ENCODE measurements at regions not wholly inside any gene's neighbourhood (a gene's known extent, or its start where the extent isn't known, plus 50 kb on each side); places are given as distances from the start of the nearest gene placed in this dataset.
"Not testable (repeated sequence)": the region's sequence is repeated elsewhere in the genome, so short reads cannot be mapped to it uniquely, and the experiment has no call there.

- POLR2A ChIA-PET (ENCODE audit: unreplicated experiment): no interaction called here
- CTCF ChIA-PET: no interaction called here
- ATAC-seq (no peak), DNase-seq (no peak)
- Histone ChIP-seq H3K27me3 (ENCODE audit: low read length) (no peaks in the 10 kb centered on the region), H4K20me1 (ENCODE audit: low read length) (no peaks in the 10 kb centered on the region), H3K27ac (ENCODE audit: low read length) (no peak overlapping the region), H3K79me2 (ENCODE audit: low read length) (no peaks in the 10 kb centered on the region), H3K9ac (ENCODE audit: low read length) (no peak overlapping the region), H3K4me2 (ENCODE audit: low read length) (no peak overlapping the region), H3K4me3 (ENCODE audit: low read length) (no peak overlapping the region), H3F3A (ENCODE audit: low read length, unreplicated experiment) (no peaks in the 10 kb centered on the region), H3K9me3 (ENCODE audit: low read length) (no peaks in the 10 kb centered on the region), H3K9me2 (replicated peaks; ENCODE audit: low read length) (no peaks in the 10 kb centered on the region; the same call in 1 of the 2 replicates), H3K36me3 (ENCODE audit: low read depth, low read length) (no peaks in the 10 kb centered on the region; the same call in 1 of the 2 replicates), H3K4me1 (ENCODE audit: insufficient read depth, low read length) (0 out of 2 replicates have a peak, but pooled peaks cover 6% of the 10 kb centered on the region), H2AFZ (ENCODE audit: low read length) (no peak overlapping the region)
- no TSS peak for BruUV-seq (replicated peaks)
- intact Hi-C loops (cut with micrococcal nuclease): no loop called here
- no peak for TF ChIP-seq EZH2phosphoT487 (IDR thresholded peaks at IDR 0.05; ENCODE audit: borderline replicate concordance, low read length)
- TF ChIP-seq EZH2 (IDR thresholded peaks at IDR 0.05; ENCODE audit: low read length, unreplicated experiment): no peak
- TF ChIP-seq, protein P1, sequence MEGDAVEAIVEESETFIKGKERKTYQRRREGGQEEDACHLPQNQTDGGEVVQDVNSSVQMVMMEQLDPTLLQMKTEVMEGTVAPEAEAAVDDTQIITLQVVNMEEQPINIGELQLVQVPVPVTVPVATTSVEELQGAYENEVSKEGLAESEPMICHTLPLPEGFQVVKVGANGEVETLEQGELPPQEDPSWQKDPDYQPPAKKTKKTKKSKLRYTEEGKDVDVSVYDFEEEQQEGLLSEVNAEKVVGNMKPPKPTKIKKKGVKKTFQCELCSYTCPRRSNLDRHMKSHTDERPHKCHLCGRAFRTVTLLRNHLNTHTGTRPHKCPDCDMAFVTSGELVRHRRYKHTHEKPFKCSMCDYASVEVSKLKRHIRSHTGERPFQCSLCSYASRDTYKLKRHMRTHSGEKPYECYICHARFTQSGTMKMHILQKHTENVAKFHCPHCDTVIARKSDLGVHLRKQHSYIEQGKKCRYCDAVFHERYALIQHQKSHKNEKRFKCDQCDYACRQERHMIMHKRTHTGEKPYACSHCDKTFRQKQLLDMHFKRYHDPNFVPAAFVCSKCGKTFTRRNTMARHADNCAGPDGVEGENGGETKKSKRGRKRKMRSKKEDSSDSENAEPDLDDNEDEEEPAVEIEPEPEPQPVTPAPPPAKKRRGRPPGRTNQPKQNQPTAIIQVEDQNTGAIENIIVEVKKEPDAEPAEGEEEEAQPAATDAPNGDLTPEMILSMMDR (conservative IDR thresholded peaks at IDR 0.05; ENCODE audit: low read depth, low read length): no peak
Measured at GRCh38 chr3:94483403-94483802, 420.5 kb downstream of the NSUN3 start.

GRCh38 chr3:94494992-94495391 is 432.1 kb downstream of the NSUN3 start:
- Histone ChIP-seq H3K4me1 (ENCODE audit: insufficient read depth, low read length) (no peaks in the 10 kb centered on the region), H2AFZ (ENCODE audit: low read length) (no peak overlapping the region), H3K27me3 (ENCODE audit: low read length) (no peaks in the 10 kb centered on the region), H3K9me2 (replicated peaks; ENCODE audit: low read length) (no peaks in the 10 kb centered on the region), H4K20me1 (ENCODE audit: low read length) (no peaks in the 10 kb centered on the region), H3K27ac (ENCODE audit: low read length) (no peak overlapping the region), H3K79me2 (ENCODE audit: low read length) (no peaks in the 10 kb centered on the region), H3K9me3 (ENCODE audit: low read length) (no peaks in the 10 kb centered on the region), H3K4me3 (ENCODE audit: low read length) (no peak overlapping the region), H3K36me3 (ENCODE audit: low read depth, low read length) (no peaks in the 10 kb centered on the region), H3K9ac (ENCODE audit: low read length) (no peak overlapping the region), H3F3A (ENCODE audit: low read length, unreplicated experiment) (no peaks in the 10 kb centered on the region), H3K4me2 (ENCODE audit: low read length) (no peak overlapping the region)
- TF ChIP-seq EZH2phosphoT487 (IDR thresholded peaks at IDR 0.05; ENCODE audit: borderline replicate concordance, low read length) (no peak), EZH2 (IDR thresholded peaks at IDR 0.05; ENCODE audit: low read length, unreplicated experiment) (no peak)
- TF ChIP-seq, protein P1 (conservative IDR thresholded peaks at IDR 0.05; ENCODE audit: low read depth, low read length): no peak
- CTCF ChIA-PET: no interaction called here
- ATAC-seq: no peak
- BruUV-seq (replicated peaks): no TSS peak
- intact Hi-C loops (cut with micrococcal nuclease): no loop called here
- POLR2A ChIA-PET (ENCODE audit: unreplicated experiment): no interaction called here
- DNase-seq: no peak

- no peak for TF ChIP-seq EZH2phosphoT487 (IDR thresholded peaks at IDR 0.05; ENCODE audit: borderline replicate concordance, low read length)
- no peak for TF ChIP-seq EZH2 (IDR thresholded peaks at IDR 0.05; ENCODE audit: low read length, unreplicated experiment)
- TF ChIP-seq, protein P1 (conservative IDR thresholded peaks at IDR 0.05; ENCODE audit: low read depth, low read length): no peak
- CTCF ChIA-PET: no interaction called here
- no peaks in the 10 kb centered on the region for H3F3A ChIP-seq (ENCODE audit: low read length, unreplicated experiment)
- no peaks in the 10 kb centered on the region for H3K9me2 ChIP-seq (replicated peaks; ENCODE audit: low read length)
- H3K4me1 ChIP-seq (ENCODE audit: insufficient read depth, low read length): no peaks in the 10 kb centered on the region
- no peaks in the 10 kb centered on the region for H3K9me3 ChIP-seq (ENCODE audit: low read length)
- no peaks in the 10 kb centered on the region for H3K27me3 ChIP-seq (ENCODE audit: low read length)
- H3K36me3 ChIP-seq (ENCODE audit: low read depth, low read length): no peaks in the 10 kb centered on the region
- intact Hi-C loops (cut with micrococcal nuclease): no loop called here
- H3K27ac ChIP-seq (ENCODE audit: low read length): no peak overlapping the region
- DNase-seq (no peak), ATAC-seq (no peak)
- POLR2A ChIA-PET (ENCODE audit: unreplicated experiment): no interaction called here
- H4K20me1 ChIP-seq (ENCODE audit: low read length): no peaks in the 10 kb centered on the region
- no peak overlapping the region for H3K9ac ChIP-seq (ENCODE audit: low read length)
- H2AFZ ChIP-seq (ENCODE audit: low read length): no peak overlapping the region
- no TSS peak for BruUV-seq (replicated peaks)
- no peak overlapping the region for H3K4me3 ChIP-seq (ENCODE audit: low read length)
- no peak overlapping the region for H3K4me2 ChIP-seq (ENCODE audit: low read length)
- no peaks in the 10 kb centered on the region for H3K79me2 ChIP-seq (ENCODE audit: low read length)
Measured at GRCh38 chr3:94500146-94500545, 437.3 kb downstream of the NSUN3 start.

DNA sequence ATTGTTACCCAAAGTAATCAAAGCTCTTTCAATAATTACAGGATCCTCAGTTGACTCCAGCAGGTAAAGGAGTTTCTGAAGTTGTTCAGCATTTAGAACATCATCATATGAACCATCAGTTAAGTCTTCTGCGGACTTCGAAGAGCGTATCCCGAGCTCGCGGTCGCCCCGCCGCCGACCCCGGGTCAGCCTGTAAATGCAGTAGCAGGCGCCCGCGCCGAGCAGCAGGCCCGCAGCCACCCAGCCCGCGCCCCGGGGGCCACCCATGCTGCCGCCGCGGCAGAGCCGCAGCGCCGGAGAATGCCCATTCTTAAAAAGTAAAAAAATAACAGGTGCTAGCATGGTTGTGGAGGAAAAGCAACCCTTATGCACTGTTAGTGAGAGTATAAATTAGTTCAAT is 444.5 kb downstream of the NSUN3 start:
- H3K36me3 ChIP-seq (ENCODE audit: low read depth, low read length); H3K4me1 ChIP-seq (ENCODE audit: insufficient read depth, low read length); ATAC-seq; DNase-seq; H3K9ac ChIP-seq (ENCODE audit: low read length); H4K20me1 ChIP-seq (ENCODE audit: low read length); BruUV-seq (replicated peaks); H3K9me2 ChIP-seq (replicated peaks; ENCODE audit: low read length); H3K27me3 ChIP-seq (ENCODE audit: low read length); CTCF ChIA-PET; H3K9me3 ChIP-seq (ENCODE audit: low read length); H3K4me2 ChIP-seq (ENCODE audit: low read length); H2AFZ ChIP-seq (ENCODE audit: low read length); H3K4me3 ChIP-seq (ENCODE audit: low read length); H3F3A ChIP-seq (ENCODE audit: low read length, unreplicated experiment); POLR2A ChIA-PET (ENCODE audit: unreplicated experiment); H3K79me2 ChIP-seq (ENCODE audit: low read length); intact Hi-C loops (cut with micrococcal nuclease); H3K27ac ChIP-seq (ENCODE audit: low read length): not testable (repeated sequence)

Data from PC-3 (cell line).